ENCODE measurements at regions not wholly inside any gene's neighbourhood (a gene's known extent, or its start where the extent isn't known, plus 50 kb on each side); places are given as distances from the start of the nearest gene placed in this dataset.

DNA sequence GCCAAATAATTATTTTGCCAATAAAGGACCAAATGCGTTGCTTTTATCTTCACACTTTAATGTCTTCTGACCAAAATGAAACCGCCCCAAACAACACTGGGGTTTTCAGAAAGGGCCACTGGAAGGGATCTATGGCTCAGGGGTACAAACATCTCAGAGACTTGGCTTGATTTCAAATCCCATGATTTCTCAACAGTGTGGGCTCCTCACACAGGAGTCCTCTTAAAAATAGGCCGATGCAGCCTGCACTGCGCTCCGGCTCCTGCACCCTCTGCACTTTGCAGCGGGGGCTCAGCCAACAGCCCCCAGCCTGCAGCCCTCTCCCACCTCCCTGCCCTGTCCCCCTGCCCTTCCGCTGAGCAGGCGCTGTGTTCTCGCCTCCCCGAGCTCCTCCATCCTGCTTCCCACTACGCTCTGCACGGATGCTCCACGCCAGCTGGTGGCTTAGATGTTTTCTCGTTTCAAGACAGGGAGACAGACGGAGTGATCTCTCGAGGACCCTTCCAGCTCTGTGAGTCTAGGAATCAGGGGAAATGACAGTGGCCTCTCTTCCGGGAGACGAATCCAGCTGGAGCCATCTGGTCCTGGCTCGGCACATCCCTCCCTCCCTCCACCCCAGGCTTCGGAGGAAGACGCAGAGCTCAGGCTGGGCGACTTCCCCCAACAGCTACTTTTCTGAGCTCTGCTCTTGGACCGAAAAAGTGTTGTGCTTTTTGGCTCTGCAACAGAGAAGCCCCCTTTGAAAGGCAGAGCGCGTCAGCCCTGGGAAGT, 71.4 kb downstream of the KCNF1 start:
- Histone ChIP-seq H3K4me3 (ENCODE audit: low read depth, low read length) (no peak overlapping the region), H3K36me3 (ENCODE audit: control insufficient read depth, insufficient read depth, low read length) (no peaks in the 10 kb centered on the region), H3K27me3 (ENCODE audit: control insufficient read depth, insufficient read depth, low read length) (peaks cover 8% of the 10 kb centered on the region)
- TF ChIP-seq, protein P1, sequence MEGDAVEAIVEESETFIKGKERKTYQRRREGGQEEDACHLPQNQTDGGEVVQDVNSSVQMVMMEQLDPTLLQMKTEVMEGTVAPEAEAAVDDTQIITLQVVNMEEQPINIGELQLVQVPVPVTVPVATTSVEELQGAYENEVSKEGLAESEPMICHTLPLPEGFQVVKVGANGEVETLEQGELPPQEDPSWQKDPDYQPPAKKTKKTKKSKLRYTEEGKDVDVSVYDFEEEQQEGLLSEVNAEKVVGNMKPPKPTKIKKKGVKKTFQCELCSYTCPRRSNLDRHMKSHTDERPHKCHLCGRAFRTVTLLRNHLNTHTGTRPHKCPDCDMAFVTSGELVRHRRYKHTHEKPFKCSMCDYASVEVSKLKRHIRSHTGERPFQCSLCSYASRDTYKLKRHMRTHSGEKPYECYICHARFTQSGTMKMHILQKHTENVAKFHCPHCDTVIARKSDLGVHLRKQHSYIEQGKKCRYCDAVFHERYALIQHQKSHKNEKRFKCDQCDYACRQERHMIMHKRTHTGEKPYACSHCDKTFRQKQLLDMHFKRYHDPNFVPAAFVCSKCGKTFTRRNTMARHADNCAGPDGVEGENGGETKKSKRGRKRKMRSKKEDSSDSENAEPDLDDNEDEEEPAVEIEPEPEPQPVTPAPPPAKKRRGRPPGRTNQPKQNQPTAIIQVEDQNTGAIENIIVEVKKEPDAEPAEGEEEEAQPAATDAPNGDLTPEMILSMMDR (IDR thresholded peaks at IDR 0.05; ENCODE audit: insufficient read depth, low read length, poor library complexity, severe bottlenecking), result no peak
- no peak for DNase-seq (ENCODE audit: low read depth)

DNA sequence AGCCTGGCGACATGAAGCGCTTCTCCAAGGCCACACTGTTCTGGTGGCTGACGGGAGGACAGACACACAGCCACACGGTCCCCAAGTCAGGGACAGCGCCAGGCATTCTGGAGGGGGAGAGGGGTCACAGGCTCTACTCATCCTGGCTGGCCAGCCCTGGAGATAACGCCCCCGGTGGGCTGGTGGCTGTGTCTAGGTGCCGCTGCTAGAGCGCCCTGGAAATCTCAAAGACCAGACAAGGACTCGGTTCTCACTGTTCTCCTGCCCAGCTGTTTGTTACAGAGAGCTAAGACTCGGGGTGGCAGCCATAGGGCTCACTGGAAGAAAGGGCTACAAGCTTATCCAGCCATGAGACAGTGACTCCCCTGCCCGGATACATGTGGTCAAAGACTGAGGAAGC, 72.0 kb downstream of the KCNF1 start:
- no peak for DNase-seq (ENCODE audit: low read depth)
- TF ChIP-seq, protein P1 (IDR thresholded peaks at IDR 0.05; ENCODE audit: insufficient read depth, low read length, poor library complexity, severe bottlenecking), result no peak

DNA sequence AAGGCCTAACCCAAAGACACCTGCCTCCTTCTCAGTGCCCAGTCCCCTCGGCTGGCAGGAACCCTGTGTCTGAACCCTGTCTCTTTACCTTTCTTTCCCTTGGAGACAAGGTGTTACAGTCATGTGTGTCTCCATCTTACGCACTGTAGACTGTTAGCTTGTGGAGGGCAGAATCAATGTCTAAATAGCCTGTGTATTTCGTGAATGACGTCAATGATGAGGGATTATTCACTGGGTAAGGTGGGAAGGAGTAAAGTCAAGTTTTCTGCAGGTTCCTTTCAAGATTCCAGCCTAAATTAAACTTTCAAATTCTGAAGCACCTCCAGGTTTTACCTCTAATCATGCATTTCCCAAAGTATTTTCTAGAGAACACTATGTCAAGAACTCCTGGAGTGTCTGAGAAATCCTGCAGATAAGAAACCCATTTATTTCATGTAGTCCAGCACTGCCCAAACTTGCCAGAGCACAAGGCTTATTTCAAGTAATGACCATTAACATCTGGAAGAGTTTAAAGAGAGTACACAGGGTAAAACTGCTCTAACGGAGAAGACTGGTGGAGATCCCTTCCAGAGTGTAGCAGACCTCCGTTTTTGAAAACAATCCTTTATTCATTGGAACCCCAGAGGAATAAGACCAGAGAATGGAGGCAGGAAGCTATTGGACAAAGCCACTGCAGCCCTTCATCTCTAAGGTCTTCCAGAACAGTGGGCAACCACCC, 72.8 kb downstream of the KCNF1 start:
- Histone ChIP-seq H3K27me3 (ENCODE audit: control insufficient read depth, insufficient read depth, low read length) (peaks cover 8% of the 10 kb centered on the region), H3K4me3 (ENCODE audit: low read depth, low read length) (no peak overlapping the region), H3K36me3 (ENCODE audit: control insufficient read depth, insufficient read depth, low read length) (no peaks in the 10 kb centered on the region)
- no peak for DNase-seq (ENCODE audit: low read depth)
- TF ChIP-seq, protein P1 (IDR thresholded peaks at IDR 0.05; ENCODE audit: insufficient read depth, low read length, poor library complexity, severe bottlenecking), result no peak

More for the DNA sequence above, 72.0 kb downstream of the KCNF1 start:
- Histone ChIP-seq H3K36me3 (ENCODE audit: control insufficient read depth, insufficient read depth, low read length) (no peaks in the 10 kb centered on the region), H3K27me3 (ENCODE audit: control insufficient read depth, insufficient read depth, low read length) (peaks cover 8% of the 10 kb centered on the region), H3K4me3 (ENCODE audit: low read depth, low read length) (no peak overlapping the region)

DNA sequence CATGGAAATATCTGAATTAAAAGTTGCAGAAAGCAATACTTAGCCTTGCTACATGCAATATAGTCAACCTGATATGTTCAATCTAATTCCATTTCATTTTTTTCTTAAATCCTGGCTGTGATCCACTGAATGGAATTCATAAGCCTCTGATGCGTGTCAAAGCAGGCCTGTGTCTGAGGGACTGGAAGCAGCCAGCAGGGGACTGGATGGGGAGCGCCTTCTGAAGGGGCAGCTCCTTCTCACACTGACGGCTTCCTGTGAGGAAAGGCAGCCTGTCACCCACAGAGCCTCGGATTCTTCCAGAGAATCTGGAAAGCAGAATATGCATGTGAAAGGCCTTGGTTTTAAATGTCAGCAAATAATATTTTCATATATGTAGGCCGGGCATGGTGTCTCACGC, 73.5 kb downstream of the KCNF1 start:
- DNase-seq (ENCODE audit: low read depth), result no peak

DNA sequence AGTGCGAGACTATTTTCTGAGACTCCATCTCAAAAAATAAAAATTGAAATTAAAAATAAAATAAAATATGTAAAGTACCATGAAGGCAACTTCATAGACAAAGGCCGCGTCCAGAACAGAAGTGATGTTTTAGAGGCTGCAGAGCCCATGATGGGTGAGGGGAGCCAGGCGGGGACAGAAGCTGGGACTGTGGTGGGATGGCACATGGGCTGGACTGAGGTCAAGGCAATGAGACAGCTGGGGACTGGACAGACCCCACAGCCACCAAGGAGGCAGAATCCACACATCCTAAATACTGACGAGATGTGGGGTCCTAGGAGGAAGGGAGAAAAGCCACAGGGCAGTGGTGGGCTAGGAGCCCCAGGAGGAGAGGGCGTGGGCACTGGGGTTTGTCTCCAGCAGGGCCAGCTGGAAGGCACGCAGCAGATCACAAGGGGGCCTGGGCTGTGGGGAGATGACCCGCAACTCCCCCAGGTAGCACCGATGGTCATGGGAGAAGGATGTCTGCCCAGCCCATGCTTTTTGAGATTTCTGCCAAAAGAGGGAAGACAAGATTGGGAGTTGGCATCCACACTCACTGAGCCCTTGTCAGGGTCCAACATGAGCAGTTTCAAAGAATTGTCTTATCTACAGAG, 74.3 kb downstream of the KCNF1 start:
- Histone ChIP-seq H3K36me3 (ENCODE audit: control insufficient read depth, insufficient read depth, low read length) (no peaks in the 10 kb centered on the region), H3K4me3 (ENCODE audit: low read depth, low read length) (no peak overlapping the region), H3K27me3 (ENCODE audit: control insufficient read depth, insufficient read depth, low read length) (peaks cover 11% of the 10 kb centered on the region)
- TF ChIP-seq, protein P1 (IDR thresholded peaks at IDR 0.05; ENCODE audit: insufficient read depth, low read length, poor library complexity, severe bottlenecking), result no peak
- no peak for DNase-seq (ENCODE audit: low read depth)

More for the DNA sequence above, 73.5 kb downstream of the KCNF1 start:
- Histone ChIP-seq H3K4me3 (ENCODE audit: low read depth, low read length) (no peak overlapping the region), H3K27me3 (ENCODE audit: control insufficient read depth, insufficient read depth, low read length) (peaks cover 8% of the 10 kb centered on the region), H3K36me3 (ENCODE audit: control insufficient read depth, insufficient read depth, low read length) (no peaks in the 10 kb centered on the region)
- TF ChIP-seq, protein P1 (IDR thresholded peaks at IDR 0.05; ENCODE audit: insufficient read depth, low read length, poor library complexity, severe bottlenecking), result no peak
